HuH-7 (cell line): ENCODE measurements at regions not wholly inside any gene's neighbourhood (a gene's known extent, or its start where the extent isn't known, plus 50 kb on each side); places are given as distances from the start of the nearest gene placed in this dataset.
"Not testable (repeated sequence)": the region's sequence is repeated elsewhere in the genome, so short reads cannot be mapped to it uniquely, and the experiment has no call there.

Experiments
- DNase-seq: peaks from one replicate; pipeline ENCODE4 v3.0.0; 2011; ENCODE audit warnings: low spot score

GRCh38 chr3:145269106-145269505 is 891.9 kb downstream of the PLOD2 start:
- DNase-seq: no peak

GRCh38 chr3:145272684-145273083 is 888.3 kb downstream of the PLOD2 start:
- no peak for DNase-seq

GRCh38 chr3:145282505-145282904 is 878.5 kb downstream of the PLOD2 start:
- DNase-seq: no peak

- DNase-seq: no peak
These were observed 874.0 kb downstream of the PLOD2 start for GRCh38 chr3:145286937-145287336.

GRCh38 chr3:145290010-145290409 is 871.0 kb downstream of the PLOD2 start:
- no peak for DNase-seq

- DNase-seq: no peak
These were observed 866.4 kb downstream of the PLOD2 start for GRCh38 chr3:145294572-145294971.

- no peak for DNase-seq
These were observed 853.7 kb downstream of the PLOD2 start for GRCh38 chr3:145307272-145307671.

GRCh38 chr3:145313751-145314150 is 847.2 kb downstream of the PLOD2 start:
- no peak for DNase-seq

- not testable (repeated sequence) for DNase-seq
These were observed 844.7 kb downstream of the PLOD2 start for GRCh38 chr3:145316253-145316652.

GRCh38 chr3:145326666-145327065 is 834.3 kb downstream of the PLOD2 start:
- DNase-seq: no peak

- DNase-seq: not testable (repeated sequence)
These were observed 827.6 kb downstream of the PLOD2 start for GRCh38 chr3:145333427-145333826.

- peak; percentile 31 for DNase-seq
These were observed 827.1 kb downstream of the PLOD2 start for GRCh38 chr3:145333931-145334330.

GRCh38 chr3:145355206-145355605 is 805.8 kb downstream of the PLOD2 start:
- no peak for DNase-seq

GRCh38 chr3:145357453-145357852 is 803.5 kb downstream of the PLOD2 start:
- no peak for DNase-seq

GRCh38 chr3:145359040-145359439 is 801.9 kb downstream of the PLOD2 start:
- no peak for DNase-seq

- no peak for DNase-seq
These were observed 792.2 kb downstream of the PLOD2 start for GRCh38 chr3:145368748-145369147.

GRCh38 chr3:145370870-145371269 is 790.1 kb downstream of the PLOD2 start:
- no peak for DNase-seq

- no peak for DNase-seq
These were observed 783.7 kb downstream of the PLOD2 start for GRCh38 chr3:145377301-145377700.

GRCh38 chr3:145383416-145383815 is 777.6 kb downstream of the PLOD2 start:
- DNase-seq: no peak

GRCh38 chr3:145384307-145384706 is 776.7 kb downstream of the PLOD2 start:
- no peak for DNase-seq

GRCh38 chr3:145387211-145387610 is 773.8 kb downstream of the PLOD2 start:
- DNase-seq: no peak

- DNase-seq: no peak
These were observed 765.6 kb downstream of the PLOD2 start for GRCh38 chr3:145395421-145395820.

- DNase-seq: no peak
These were observed 749.4 kb downstream of the PLOD2 start for GRCh38 chr3:145411605-145412004.

- no peak for DNase-seq
These were observed 743.3 kb downstream of the PLOD2 start for GRCh38 chr3:145417678-145418077.

GRCh38 chr3:145422556-145422955 is 738.4 kb downstream of the PLOD2 start:
- no peak for DNase-seq
